ENCODE measurements at regions not wholly inside any gene's neighbourhood (a gene's known extent, or its start where the extent isn't known, plus 50 kb on each side); places are given as distances from the start of the nearest gene placed in this dataset.

DNA sequence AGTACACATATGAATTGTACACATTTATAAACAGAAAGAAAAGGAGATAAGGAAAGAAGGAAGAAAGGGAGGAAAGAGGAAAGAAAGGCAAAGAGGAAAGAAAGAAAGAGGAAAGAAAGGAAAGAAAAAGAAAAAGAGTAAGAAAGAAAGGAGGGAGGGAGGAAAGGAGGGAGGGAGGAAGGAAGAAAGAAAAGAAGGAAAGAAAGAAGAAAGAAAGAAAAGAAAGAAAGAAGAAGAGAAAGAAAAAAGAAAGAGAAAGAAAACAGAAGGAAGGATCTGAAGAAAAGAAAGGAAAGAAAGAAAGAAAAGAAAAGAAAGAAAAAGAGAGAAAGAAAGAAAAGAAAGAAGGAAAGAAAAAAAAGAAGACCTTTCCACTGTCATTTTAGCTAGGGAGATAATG, 571.4 kb upstream of the SALL1 start:
- no peaks in the 10 kb centered on the region for H3K27me3 ChIP-seq
- TF ChIP-seq, protein P1, sequence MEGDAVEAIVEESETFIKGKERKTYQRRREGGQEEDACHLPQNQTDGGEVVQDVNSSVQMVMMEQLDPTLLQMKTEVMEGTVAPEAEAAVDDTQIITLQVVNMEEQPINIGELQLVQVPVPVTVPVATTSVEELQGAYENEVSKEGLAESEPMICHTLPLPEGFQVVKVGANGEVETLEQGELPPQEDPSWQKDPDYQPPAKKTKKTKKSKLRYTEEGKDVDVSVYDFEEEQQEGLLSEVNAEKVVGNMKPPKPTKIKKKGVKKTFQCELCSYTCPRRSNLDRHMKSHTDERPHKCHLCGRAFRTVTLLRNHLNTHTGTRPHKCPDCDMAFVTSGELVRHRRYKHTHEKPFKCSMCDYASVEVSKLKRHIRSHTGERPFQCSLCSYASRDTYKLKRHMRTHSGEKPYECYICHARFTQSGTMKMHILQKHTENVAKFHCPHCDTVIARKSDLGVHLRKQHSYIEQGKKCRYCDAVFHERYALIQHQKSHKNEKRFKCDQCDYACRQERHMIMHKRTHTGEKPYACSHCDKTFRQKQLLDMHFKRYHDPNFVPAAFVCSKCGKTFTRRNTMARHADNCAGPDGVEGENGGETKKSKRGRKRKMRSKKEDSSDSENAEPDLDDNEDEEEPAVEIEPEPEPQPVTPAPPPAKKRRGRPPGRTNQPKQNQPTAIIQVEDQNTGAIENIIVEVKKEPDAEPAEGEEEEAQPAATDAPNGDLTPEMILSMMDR (IDR thresholded peaks at IDR 0.05): no peak
- TF ChIP-seq POLR2AphosphoS5 (IDR thresholded peaks at IDR 0.05; ENCODE audit: insufficient read depth in 1 of 2, low read depth in 1 of 2) (no peak), POLR2A (IDR thresholded peaks at IDR 0.05) (no peak)
- H3K4me1 ChIP-seq: peaks cover 6% of the 10 kb centered on the region
- no peaks in the 10 kb centered on the region for H3K36me3 ChIP-seq
- no peak for DNase-seq (ENCODE audit: extremely low spot score in 2 of 2)
- H3K9me3 ChIP-seq: no peaks in the 10 kb centered on the region
- no peak overlapping the region for H3K27ac ChIP-seq
- intact Hi-C loops (cut with DNase I): no loop called here
- H3K4me3 ChIP-seq: no peak overlapping the region

DNA sequence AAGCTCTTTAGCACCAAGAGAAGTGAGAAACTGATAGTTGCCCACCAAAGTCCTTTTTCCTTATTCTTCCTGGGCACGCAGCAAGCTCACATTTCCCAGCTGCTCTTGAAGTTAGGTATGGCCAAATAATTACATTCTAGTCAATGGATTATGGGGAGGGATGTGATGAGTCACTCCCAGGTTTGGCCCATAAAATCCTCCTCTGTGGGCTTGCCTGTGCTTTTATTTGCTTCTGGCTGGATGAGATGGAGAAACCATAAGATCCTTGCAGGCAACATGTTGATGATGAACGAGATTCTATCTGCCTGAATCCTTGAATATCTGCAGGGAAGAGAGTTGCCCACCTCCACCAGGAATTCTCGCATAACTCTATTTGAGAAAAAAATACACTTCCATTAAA, 568.3 kb upstream of the SALL1 start:
- TF ChIP-seq POLR2A (IDR thresholded peaks at IDR 0.05) (no peak), POLR2AphosphoS5 (IDR thresholded peaks at IDR 0.05; ENCODE audit: insufficient read depth in 1 of 2, low read depth in 1 of 2) (no peak)
- TF ChIP-seq, protein P1 (IDR thresholded peaks at IDR 0.05): no peak
- Histone ChIP-seq H3K4me3 (no peak overlapping the region), H3K36me3 (no peaks in the 10 kb centered on the region), H3K27me3 (no peaks in the 10 kb centered on the region), H3K9me3 (no peaks in the 10 kb centered on the region), H3K4me1 (peaks cover 6% of the 10 kb centered on the region), H3K27ac (no peak overlapping the region)
- intact Hi-C loops (cut with DNase I): no loop called here
- DNase-seq (ENCODE audit: extremely low spot score in 2 of 2): no peak

DNA sequence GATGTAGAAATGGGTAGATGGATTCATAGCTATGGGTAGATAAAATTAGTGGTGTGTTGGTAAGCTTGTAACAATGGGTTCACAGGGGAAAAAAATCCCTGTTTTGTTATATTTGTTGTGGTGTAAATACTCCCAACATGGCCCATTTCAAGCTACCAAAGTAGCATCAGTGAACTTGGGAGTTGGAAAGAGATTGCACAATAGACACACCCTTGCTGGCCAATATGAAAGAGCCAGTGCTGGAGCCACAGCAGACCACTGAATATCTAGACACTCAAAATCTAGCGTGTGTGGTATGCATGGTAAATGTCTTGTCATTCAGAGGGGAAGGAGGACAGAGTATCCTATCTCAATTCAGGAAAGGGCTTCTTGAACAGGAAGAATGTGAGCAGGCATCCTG, 565.1 kb upstream of the SALL1 start:
- Histone ChIP-seq H3K4me3 (no peak overlapping the region), H3K27me3 (no peaks in the 10 kb centered on the region), H3K27ac (no peak overlapping the region), H3K36me3 (no peaks in the 10 kb centered on the region), H3K9me3 (no peaks in the 10 kb centered on the region), H3K4me1 (no peaks in the 10 kb centered on the region)
- intact Hi-C loops (cut with DNase I): no loop called here
- TF ChIP-seq POLR2A (IDR thresholded peaks at IDR 0.05) (no peak), POLR2AphosphoS5 (IDR thresholded peaks at IDR 0.05; ENCODE audit: insufficient read depth in 1 of 2, low read depth in 1 of 2) (no peak)
- TF ChIP-seq, protein P1 (IDR thresholded peaks at IDR 0.05): no peak
- DNase-seq (ENCODE audit: extremely low spot score in 2 of 2): no peak

DNA sequence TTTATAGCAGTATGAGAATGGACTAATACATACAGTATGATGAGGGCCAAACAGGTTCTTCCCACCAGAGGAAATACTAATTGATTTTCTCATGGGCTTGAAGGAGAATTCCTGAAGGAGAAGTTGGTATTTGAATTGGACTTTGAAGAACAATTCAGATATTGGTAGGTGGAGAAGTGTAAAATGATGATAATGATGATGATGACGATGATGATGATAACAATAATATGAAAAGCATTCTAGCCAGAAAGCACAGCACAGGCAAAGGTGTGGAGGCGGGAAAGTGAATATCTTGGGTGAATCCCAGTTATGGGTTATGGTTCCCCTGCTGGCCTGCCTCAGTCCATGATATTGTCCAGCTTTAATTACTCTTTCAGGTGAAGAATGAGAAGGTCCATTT, 562.4 kb upstream of the SALL1 start:
- H3K27me3 ChIP-seq: no peaks in the 10 kb centered on the region
- no peak overlapping the region for H3K27ac ChIP-seq
- no peak for DNase-seq (ENCODE audit: extremely low spot score in 2 of 2)
- no peaks in the 10 kb centered on the region for H3K36me3 ChIP-seq
- TF ChIP-seq POLR2A (IDR thresholded peaks at IDR 0.05) (no peak), POLR2AphosphoS5 (IDR thresholded peaks at IDR 0.05; ENCODE audit: insufficient read depth in 1 of 2, low read depth in 1 of 2) (no peak)
- TF ChIP-seq, protein P1 (IDR thresholded peaks at IDR 0.05): no peak
- no peaks in the 10 kb centered on the region for H3K9me3 ChIP-seq
- H3K4me3 ChIP-seq: no peak overlapping the region
- intact Hi-C loops (cut with DNase I): no loop called here
- H3K4me1 ChIP-seq: no peaks in the 10 kb centered on the region

DNA sequence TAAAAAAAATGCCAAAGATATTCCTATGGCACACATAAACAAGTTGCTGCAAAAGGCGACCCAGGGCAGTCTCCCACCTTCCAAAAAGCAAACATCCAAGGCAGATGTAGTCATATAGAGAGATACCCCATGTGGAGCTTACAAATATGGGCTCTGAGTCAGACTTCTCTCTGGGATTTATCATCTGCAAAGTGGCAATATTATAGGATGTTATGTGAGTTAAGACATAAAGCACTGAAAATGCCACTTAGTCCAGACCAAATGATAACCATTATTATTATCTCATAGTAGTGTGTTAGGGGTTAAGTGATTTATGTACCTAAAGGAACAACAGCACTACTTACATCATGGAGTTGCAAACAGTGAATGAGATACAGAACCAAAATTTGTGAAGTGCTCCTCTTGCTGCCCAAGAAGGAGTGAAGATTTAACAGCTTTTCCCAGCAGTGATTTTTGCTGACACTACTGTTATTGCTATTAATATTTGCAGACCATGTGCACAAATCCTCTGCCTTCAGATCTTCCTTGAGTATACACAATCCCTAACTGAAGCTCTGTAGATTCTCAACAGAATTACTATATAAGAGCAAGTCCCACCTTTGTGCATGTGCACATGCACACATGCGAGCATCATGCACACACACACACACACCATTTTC, 560.0 kb upstream of the SALL1 start:
- TF ChIP-seq, protein P1 (IDR thresholded peaks at IDR 0.05): no peak
- TF ChIP-seq POLR2A (IDR thresholded peaks at IDR 0.05): no peak
- TF ChIP-seq POLR2AphosphoS5 (IDR thresholded peaks at IDR 0.05; ENCODE audit: insufficient read depth in 1 of 2, low read depth in 1 of 2): no peak

More for the DNA sequence above, 560.0 kb upstream of the SALL1 start:
- DNase-seq (ENCODE audit: extremely low spot score in 2 of 2): no peak
- no peak overlapping the region for H3K27ac ChIP-seq
- H3K9me3 ChIP-seq: no peaks in the 10 kb centered on the region
- H3K36me3 ChIP-seq: no peaks in the 10 kb centered on the region
- H3K4me1 ChIP-seq: no peaks in the 10 kb centered on the region
- no peak overlapping the region for H3K4me3 ChIP-seq
- H3K27me3 ChIP-seq: no peaks in the 10 kb centered on the region
- intact Hi-C loops (cut with DNase I): no loop called here

Measured in vagina (tissue), 2 donors.